Esophagus squamous epithelium (tissue), 4 donors: ENCODE measurements at regions not wholly inside any gene's neighbourhood (a gene's known extent, or its start where the extent isn't known, plus 50 kb on each side); places are given as distances from the start of the nearest gene placed in this dataset.

Experiments used
- POLR2A ChIP-seq, 4 donors: fragments of 450-650 bp; IDR thresholded peaks; one replicate each; pipeline ENCODE4 v1.6.1; 2017; ENCODE audit warnings: antibody characterized with exemption in 4 of 4, mild to moderate bottlenecking in 4 of 4, moderate library complexity in 3 of 4
- TF ChIP-seq, protein P1 (sequence below), 6 experiments: fragments of 450-650 bp in 4 of 6; fragments of 200-600 bp in 2 of 6; sonication (generic) in 2 of 6; IDR thresholded peaks; one replicate each; pipeline ENCODE4 v1.5.1; 2016 to 2019; ENCODE audit warnings: antibody characterized with exemption in 6 of 6, mild to moderate bottlenecking in 4 of 6, moderate library complexity in 4 of 6

DNA sequence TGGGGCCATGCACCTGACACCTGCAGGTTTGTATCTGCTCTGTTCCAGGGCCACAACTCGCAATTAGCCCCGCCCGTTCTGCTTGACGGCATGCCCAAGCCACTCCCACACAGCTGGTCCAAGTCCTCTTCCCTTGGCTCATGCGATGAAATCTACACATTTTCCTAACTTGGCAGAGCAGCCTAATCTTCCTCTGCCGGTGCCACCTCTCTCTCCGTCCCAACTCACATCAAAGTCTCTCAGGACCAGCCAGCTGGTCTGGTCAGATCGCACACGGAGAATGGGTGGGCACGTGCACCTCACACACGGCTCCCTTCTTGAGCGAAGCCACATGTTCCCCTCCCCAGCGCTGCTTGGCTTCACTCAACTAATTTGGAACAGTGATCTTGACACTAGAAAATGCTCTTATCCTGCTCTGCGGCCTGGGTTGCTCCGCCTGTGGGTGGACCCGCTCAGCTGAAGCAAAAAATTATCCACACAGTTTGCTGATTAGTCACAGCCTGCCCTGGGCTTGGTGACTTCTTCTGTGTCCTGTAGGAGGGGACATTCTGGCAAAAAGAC lies 176.7 kb downstream of the NRP2 start:
- TF ChIP-seq, protein P1, sequence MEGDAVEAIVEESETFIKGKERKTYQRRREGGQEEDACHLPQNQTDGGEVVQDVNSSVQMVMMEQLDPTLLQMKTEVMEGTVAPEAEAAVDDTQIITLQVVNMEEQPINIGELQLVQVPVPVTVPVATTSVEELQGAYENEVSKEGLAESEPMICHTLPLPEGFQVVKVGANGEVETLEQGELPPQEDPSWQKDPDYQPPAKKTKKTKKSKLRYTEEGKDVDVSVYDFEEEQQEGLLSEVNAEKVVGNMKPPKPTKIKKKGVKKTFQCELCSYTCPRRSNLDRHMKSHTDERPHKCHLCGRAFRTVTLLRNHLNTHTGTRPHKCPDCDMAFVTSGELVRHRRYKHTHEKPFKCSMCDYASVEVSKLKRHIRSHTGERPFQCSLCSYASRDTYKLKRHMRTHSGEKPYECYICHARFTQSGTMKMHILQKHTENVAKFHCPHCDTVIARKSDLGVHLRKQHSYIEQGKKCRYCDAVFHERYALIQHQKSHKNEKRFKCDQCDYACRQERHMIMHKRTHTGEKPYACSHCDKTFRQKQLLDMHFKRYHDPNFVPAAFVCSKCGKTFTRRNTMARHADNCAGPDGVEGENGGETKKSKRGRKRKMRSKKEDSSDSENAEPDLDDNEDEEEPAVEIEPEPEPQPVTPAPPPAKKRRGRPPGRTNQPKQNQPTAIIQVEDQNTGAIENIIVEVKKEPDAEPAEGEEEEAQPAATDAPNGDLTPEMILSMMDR (IDR thresholded peaks at IDR 0.05) = peak in 1 of 6 experiments; percentile 5
- TF ChIP-seq POLR2A (IDR thresholded peaks at IDR 0.05) = no peak
